Parathyroid adenoma (tissue), 2 donors: ENCODE measurements at regions not wholly inside any gene's neighbourhood (a gene's known extent, or its start where the extent isn't known, plus 50 kb on each side); places are given as distances from the start of the nearest gene placed in this dataset.

Source experiments
- H2AFZ ChIP-seq: fragments of 300-600 bp; sonication (generic); one replicate; pipeline ENCODE4 v1.7.0; 2017; ENCODE audit warnings: antibody characterized with exemption, mild to moderate bottlenecking
- H3K27ac ChIP-seq: fragments of 300-600 bp; sonication (generic); one replicate; pipeline ENCODE4 v1.7.0; 2017
- H3K27me3 ChIP-seq: fragments of 300-600 bp; sonication (generic); one replicate; pipeline ENCODE4 v1.7.0; 2017; ENCODE audit warnings: low read length; ENCODE audit not compliant: control insufficient read depth, insufficient read depth
- H3K36me3 ChIP-seq: fragments of 300-600 bp; sonication (generic); one replicate; pipeline ENCODE4 v1.7.0; 2017; ENCODE audit warnings: low read length; ENCODE audit not compliant: control insufficient read depth, insufficient read depth
- H3K4me1 ChIP-seq: fragments of 300-600 bp; sonication (generic); one replicate; pipeline ENCODE4 v1.7.0; 2017; ENCODE audit warnings: control low read depth
- H3K4me2 ChIP-seq: fragments of 300-600 bp; sonication (generic); one replicate; pipeline ENCODE4 v1.7.0; 2017; ENCODE audit warnings: low read length
- H3K4me3 ChIP-seq: fragments of 300-600 bp; sonication (generic); one replicate; pipeline ENCODE4 v1.7.0; 2017; ENCODE audit warnings: low read depth, low read length
- H3K79me2 ChIP-seq: fragments of 300-600 bp; sonication (generic); one replicate; pipeline ENCODE4 v1.7.0; 2017; ENCODE audit warnings: control low read depth
- H3K9ac ChIP-seq: fragments of 300-600 bp; sonication (generic); one replicate; pipeline ENCODE4 v1.7.0; 2017; ENCODE audit warnings: mild to moderate bottlenecking
- H3K9me3 ChIP-seq: fragments of 300-600 bp; sonication (generic); one replicate; pipeline ENCODE4 v1.7.0; 2017; ENCODE audit warnings: low read length; ENCODE audit not compliant: control insufficient read depth
- CTCF ChIP-seq: fragments of 300-600 bp; sonication (generic); IDR thresholded peaks from one replicate; pipeline ENCODE4 v1.7.0; 2017; ENCODE audit warnings: antibody characterized with exemption, mild to moderate bottlenecking
- donor health status: primary hyperparathyroidism.

GRCh38 chr5:130964231-130965202, 200.5 kb downstream of the HINT1 start:
- Histone ChIP-seq H3K9ac (no peak overlapping the region), H3K4me3 (no peak overlapping the region), H3K36me3 (no peaks in the 10 kb centered on the region), H3K27me3 (no peaks in the 10 kb centered on the region), H3K4me2 (no peak overlapping the region), H3K9me3 (no peaks in the 10 kb centered on the region), H2AFZ (no peak overlapping the region), H3K27ac (no peak overlapping the region), H3K4me1 (no peaks in the 10 kb centered on the region), H3K79me2 (no peaks in the 10 kb centered on the region)
- no peak for TF ChIP-seq CTCF

- no peak overlapping the region for H3K27ac ChIP-seq
- H3K4me2 ChIP-seq, result no peak overlapping the region
- no peaks in the 10 kb centered on the region for H3K9me3 ChIP-seq
- H3K4me1 ChIP-seq, result no peaks in the 10 kb centered on the region
- H3K4me3 ChIP-seq, result no peak overlapping the region
- H3K79me2 ChIP-seq, result no peaks in the 10 kb centered on the region
- TF ChIP-seq CTCF, result no peak
- H3K36me3 ChIP-seq, result no peaks in the 10 kb centered on the region
- H3K27me3 ChIP-seq, result no peaks in the 10 kb centered on the region
- no peak overlapping the region for H3K9ac ChIP-seq
- H2AFZ ChIP-seq, result no peak overlapping the region
These were observed 201.3 kb downstream of the HINT1 start for GRCh38 chr5:130963798-130964197.

GRCh38 chr5:130957151-130957550, 207.9 kb downstream of the HINT1 start:
- Histone ChIP-seq H3K9me3 (no peaks in the 10 kb centered on the region), H3K27me3 (no peaks in the 10 kb centered on the region), H3K4me1 (peaks cover 6% of the 10 kb centered on the region), H3K4me2 (no peak overlapping the region), H3K27ac (no peak overlapping the region), H3K36me3 (no peaks in the 10 kb centered on the region), H3K9ac (no peak overlapping the region), H3K4me3 (no peak overlapping the region), H2AFZ (no peak overlapping the region), H3K79me2 (no peaks in the 10 kb centered on the region)
- TF ChIP-seq CTCF, result no peak

GRCh38 chr5:130955041-130955440, 210.0 kb downstream of the HINT1 start:
- Histone ChIP-seq H3K4me2 (no peak overlapping the region), H3K27ac (no peak overlapping the region), H3K36me3 (no peaks in the 10 kb centered on the region), H3K4me1 (peaks cover 6% of the 10 kb centered on the region), H3K9ac (no peak overlapping the region), H3K4me3 (no peak overlapping the region), H3K79me2 (no peaks in the 10 kb centered on the region), H3K27me3 (no peaks in the 10 kb centered on the region), H2AFZ (no peak overlapping the region), H3K9me3 (no peaks in the 10 kb centered on the region)
- TF ChIP-seq CTCF, result no peak

- no peak overlapping the region for H3K27ac ChIP-seq
- H3K9me3 ChIP-seq, result no peaks in the 10 kb centered on the region
- no peak for TF ChIP-seq CTCF
- H3K79me2 ChIP-seq, result no peaks in the 10 kb centered on the region
- H3K4me3 ChIP-seq, result no peak overlapping the region
- no peaks in the 10 kb centered on the region for H3K36me3 ChIP-seq
- H2AFZ ChIP-seq, result no peak overlapping the region
- no peak overlapping the region for H3K4me2 ChIP-seq
- H3K4me1 ChIP-seq, result peaks cover 6% of the 10 kb centered on the region
- H3K27me3 ChIP-seq, result no peaks in the 10 kb centered on the region
- H3K9ac ChIP-seq, result no peak overlapping the region
These were observed 210.7 kb downstream of the HINT1 start for GRCh38 chr5:130954336-130954735.
